ENCODE measurements at regions not wholly inside any gene's neighbourhood (a gene's known extent, or its start where the extent isn't known, plus 50 kb on each side); places are given as distances from the start of the nearest gene placed in this dataset.
"Not testable (repeated sequence)": the region's sequence is repeated elsewhere in the genome, so short reads cannot be mapped to it uniquely, and the experiment has no call there.

DNA sequence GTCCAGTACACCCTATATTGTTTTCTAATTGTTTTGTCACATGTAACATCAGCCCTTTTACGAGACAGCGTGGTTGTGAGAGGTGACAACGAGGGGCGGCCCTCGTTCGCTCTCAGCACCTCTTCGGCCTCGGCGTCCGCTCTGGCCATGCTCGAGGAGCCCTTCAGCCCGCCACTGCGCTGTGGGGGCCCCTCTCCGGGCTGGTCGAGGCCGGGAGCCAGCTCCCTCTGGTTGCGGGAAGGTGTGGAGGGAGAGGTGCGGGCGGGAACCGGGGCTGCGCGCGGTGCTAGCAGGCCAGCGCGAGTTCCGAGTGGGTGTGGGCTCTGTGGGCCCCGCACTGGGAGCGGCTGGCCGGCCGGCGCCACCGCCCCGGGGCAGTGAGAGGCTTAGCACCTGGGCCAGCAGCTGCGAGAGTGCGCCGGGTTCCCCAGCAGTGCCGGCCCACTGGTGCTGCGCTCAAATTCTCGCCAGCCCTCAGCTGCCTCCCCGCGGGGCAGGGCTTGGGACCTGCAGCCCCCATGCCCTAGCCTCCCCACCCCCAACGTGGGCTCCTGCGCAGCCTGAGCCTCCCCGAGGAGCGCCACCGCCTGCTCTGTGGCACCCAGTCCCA, 145.0 kb downstream of the PSAT1 start:
- TF ChIP-seq, protein P1, sequence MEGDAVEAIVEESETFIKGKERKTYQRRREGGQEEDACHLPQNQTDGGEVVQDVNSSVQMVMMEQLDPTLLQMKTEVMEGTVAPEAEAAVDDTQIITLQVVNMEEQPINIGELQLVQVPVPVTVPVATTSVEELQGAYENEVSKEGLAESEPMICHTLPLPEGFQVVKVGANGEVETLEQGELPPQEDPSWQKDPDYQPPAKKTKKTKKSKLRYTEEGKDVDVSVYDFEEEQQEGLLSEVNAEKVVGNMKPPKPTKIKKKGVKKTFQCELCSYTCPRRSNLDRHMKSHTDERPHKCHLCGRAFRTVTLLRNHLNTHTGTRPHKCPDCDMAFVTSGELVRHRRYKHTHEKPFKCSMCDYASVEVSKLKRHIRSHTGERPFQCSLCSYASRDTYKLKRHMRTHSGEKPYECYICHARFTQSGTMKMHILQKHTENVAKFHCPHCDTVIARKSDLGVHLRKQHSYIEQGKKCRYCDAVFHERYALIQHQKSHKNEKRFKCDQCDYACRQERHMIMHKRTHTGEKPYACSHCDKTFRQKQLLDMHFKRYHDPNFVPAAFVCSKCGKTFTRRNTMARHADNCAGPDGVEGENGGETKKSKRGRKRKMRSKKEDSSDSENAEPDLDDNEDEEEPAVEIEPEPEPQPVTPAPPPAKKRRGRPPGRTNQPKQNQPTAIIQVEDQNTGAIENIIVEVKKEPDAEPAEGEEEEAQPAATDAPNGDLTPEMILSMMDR (IDR thresholded peaks at IDR 0.05) = no peak
- Histone ChIP-seq H3K4me1 (ENCODE audit: control insufficient read depth in 1 of 2, insufficient read depth in 2 of 2, low read length in 2 of 2) (no peaks in the 10 kb centered on the region), H3K9me3 (replicated peaks in 1 of 2; ENCODE audit: control insufficient read depth in 1 of 2, insufficient read depth in 1 of 2, low read length in 2 of 2) (no peaks in the 10 kb centered on the region), H3K4me3 (replicated peaks in 1 of 3; ENCODE audit: low read depth in 2 of 3, low read length in 3 of 3) (no peak overlapping the region), H4K20me1 (ENCODE audit: insufficient read depth, low read length) (no peaks in the 10 kb centered on the region), H3K79me2 (ENCODE audit: insufficient read depth, low read length) (no peaks in the 10 kb centered on the region), H3K4me2 (replicated peaks; ENCODE audit: extremely low read depth, low read length, poor library complexity, severe bottlenecking) (no peak overlapping the region), H3K9ac (ENCODE audit: insufficient read depth, low read length, poor library complexity, severe bottlenecking) (no peak overlapping the region), H3K27ac (ENCODE audit: low read depth in 1 of 2, low read length in 2 of 2) (no peak overlapping the region), H2AFZ (ENCODE audit: insufficient read depth, low read depth, low read length, poor library complexity, severe bottlenecking) (no peak overlapping the region), H3K27me3 (ENCODE audit: control insufficient read depth in 2 of 2, insufficient read depth in 2 of 2, low read length in 2 of 2) (no peaks in the 10 kb centered on the region), H3K36me3 (replicated peaks in 1 of 2; ENCODE audit: control insufficient read depth in 1 of 2, insufficient read depth in 2 of 2, low read length in 2 of 2) (no peaks in the 10 kb centered on the region)
- intact Hi-C loops (cut with micrococcal nuclease) = no loop called here
- H3K9me3 Mint-ChIP-seq = peaks cover 0 to 5% (median 2%) of the 10 kb centered on the region in 7 donors
- peaks cover 9% of the 10 kb centered on the region for H3K4me1 Mint-ChIP-seq
- no peak overlapping the region for H3K27ac Mint-ChIP-seq
- 98% methylated on average over 46 of the region's 46 CpGs for WGBS (ENCODE audit: insufficient coverage)
- no peak overlapping the region for H3K4me3 Mint-ChIP-seq
- DNase-seq = no peak
- no peaks in the 10 kb centered on the region for H3K36me3 Mint-ChIP-seq
- peaks cover 3 to 15% (median 7%) of the 10 kb centered on the region in 3 donors for H3K27me3 Mint-ChIP-seq (ENCODE audit: low read depth in 3 of 3)

DNA sequence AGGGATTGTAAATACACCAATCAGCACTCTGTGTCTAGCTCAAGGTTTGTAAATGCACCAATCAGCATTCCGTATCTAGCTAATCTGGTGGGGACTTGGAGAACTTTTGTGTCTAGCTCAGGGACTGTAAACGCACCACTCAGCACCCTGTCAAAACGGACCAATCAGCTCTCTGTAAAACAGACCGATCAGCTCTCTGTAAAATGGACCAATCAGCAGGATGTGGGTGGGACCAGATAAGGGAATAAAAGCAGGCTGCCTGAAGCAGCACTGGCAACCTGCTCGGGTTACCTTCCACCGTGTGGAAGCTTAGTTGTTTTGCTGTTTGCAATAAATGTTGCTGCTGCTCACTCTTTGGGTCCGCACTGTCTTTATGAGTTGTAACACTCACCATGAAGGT, 145.7 kb downstream of the PSAT1 start:
- 97% methylated on average over 6 of the region's 7 CpGs for WGBS (ENCODE audit: insufficient coverage)
- H3K27me3 ChIP-seq (ENCODE audit: control insufficient read depth in 2 of 2, insufficient read depth in 2 of 2, low read length in 2 of 2); H3K4me1 Mint-ChIP-seq; H3K27ac ChIP-seq (ENCODE audit: low read depth in 1 of 2, low read length in 2 of 2); H3K36me3 ChIP-seq (replicated peaks in 1 of 2; ENCODE audit: control insufficient read depth in 1 of 2, insufficient read depth in 2 of 2, low read length in 2 of 2); intact Hi-C loops (cut with micrococcal nuclease); H3K27ac Mint-ChIP-seq; H4K20me1 ChIP-seq (ENCODE audit: insufficient read depth, low read length); H3K36me3 Mint-ChIP-seq; H3K9ac ChIP-seq (ENCODE audit: insufficient read depth, low read length, poor library complexity, severe bottlenecking); H3K4me1 ChIP-seq (ENCODE audit: control insufficient read depth in 1 of 2, insufficient read depth in 2 of 2, low read length in 2 of 2); H2AFZ ChIP-seq (ENCODE audit: insufficient read depth, low read depth, low read length, poor library complexity, severe bottlenecking); H3K79me2 ChIP-seq (ENCODE audit: insufficient read depth, low read length); H3K4me2 ChIP-seq (replicated peaks; ENCODE audit: extremely low read depth, low read length, poor library complexity, severe bottlenecking); H3K4me3 Mint-ChIP-seq; DNase-seq; H3K4me3 ChIP-seq (replicated peaks in 1 of 3; ENCODE audit: low read depth in 2 of 3, low read length in 3 of 3); H3K9me3 Mint-ChIP-seq; H3K9me3 ChIP-seq (replicated peaks in 1 of 2; ENCODE audit: control insufficient read depth in 1 of 2, insufficient read depth in 1 of 2, low read length in 2 of 2): not testable (repeated sequence)
- peaks cover 3 to 15% (median 7%) of the 10 kb centered on the region in 3 donors for H3K27me3 Mint-ChIP-seq (ENCODE audit: low read depth in 3 of 3)

All from CD14-positive monocyte (primary cell).